A673 (cell line): ENCODE measurements at regions not wholly inside any gene's neighbourhood (a gene's known extent, or its start where the extent isn't known, plus 50 kb on each side); places are given as distances from the start of the nearest gene placed in this dataset.

Experiments used
- EZH2 ChIP-seq: fragments of 200-600 bp; sonication (generic); IDR thresholded peaks from 2 replicates; pipeline ENCODE4 v1.6.1; 2017; ENCODE audit warnings: borderline replicate concordance, low read depth, mild to moderate bottlenecking, mixed read lengths, antibody characterized with exemption, low read length; ENCODE audit not compliant: poor library complexity, severe bottlenecking
- TF ChIP-seq, protein P1 (sequence below): fragments of 300-800, 200-600 bp; sonication (generic); conservative IDR thresholded peaks from 2 replicates; pipeline ENCODE4 v1.5.1; 2017; ENCODE audit warnings: low read depth, mild to moderate bottlenecking, antibody characterized with exemption, low read length, moderate library complexity, mixed read lengths

DNA sequence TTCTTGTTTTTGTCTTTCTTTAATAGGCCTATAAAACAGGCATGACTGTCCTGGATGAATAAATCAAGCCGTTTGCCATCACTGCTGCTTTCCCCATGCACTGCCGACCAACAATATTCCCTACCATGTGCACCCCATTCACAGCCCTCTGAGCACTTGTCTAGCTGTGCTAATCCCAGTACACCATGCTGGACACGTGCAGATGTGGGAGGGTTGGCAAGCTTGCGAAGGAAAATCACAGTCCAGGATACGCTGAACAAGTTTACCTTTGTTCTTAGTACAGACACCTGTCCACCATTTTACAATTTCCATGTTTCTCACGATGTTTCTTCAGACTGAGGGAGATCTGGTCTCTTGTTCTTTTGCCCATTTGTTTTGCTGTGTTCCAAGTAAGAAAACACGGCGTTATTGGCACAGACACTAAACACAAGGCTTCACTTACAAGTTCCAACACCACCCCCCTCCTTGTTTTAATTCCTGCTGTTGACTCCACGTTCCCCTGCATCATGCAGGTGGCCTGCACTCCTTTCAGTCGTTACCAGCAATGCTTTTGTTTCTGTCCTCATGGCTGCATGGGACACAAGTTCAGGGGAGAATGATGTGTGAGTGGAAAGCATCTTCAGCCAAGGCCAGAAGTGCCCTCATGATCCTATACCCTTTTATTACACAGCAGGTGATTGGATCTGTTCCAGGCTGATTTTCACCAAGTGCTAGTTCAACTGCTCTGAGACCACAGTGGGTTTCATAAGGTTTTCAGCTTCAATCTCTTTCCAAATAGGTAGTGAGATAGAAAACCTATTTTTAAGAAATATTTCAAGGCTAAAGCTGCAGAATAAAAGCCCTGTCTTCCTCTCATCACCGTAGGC is 608.9 kb downstream of the IRX1 start:
- TF ChIP-seq, protein P1, sequence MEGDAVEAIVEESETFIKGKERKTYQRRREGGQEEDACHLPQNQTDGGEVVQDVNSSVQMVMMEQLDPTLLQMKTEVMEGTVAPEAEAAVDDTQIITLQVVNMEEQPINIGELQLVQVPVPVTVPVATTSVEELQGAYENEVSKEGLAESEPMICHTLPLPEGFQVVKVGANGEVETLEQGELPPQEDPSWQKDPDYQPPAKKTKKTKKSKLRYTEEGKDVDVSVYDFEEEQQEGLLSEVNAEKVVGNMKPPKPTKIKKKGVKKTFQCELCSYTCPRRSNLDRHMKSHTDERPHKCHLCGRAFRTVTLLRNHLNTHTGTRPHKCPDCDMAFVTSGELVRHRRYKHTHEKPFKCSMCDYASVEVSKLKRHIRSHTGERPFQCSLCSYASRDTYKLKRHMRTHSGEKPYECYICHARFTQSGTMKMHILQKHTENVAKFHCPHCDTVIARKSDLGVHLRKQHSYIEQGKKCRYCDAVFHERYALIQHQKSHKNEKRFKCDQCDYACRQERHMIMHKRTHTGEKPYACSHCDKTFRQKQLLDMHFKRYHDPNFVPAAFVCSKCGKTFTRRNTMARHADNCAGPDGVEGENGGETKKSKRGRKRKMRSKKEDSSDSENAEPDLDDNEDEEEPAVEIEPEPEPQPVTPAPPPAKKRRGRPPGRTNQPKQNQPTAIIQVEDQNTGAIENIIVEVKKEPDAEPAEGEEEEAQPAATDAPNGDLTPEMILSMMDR, result no peak
- TF ChIP-seq EZH2, result no peak
